ENCODE measurements at regions not wholly inside any gene's neighbourhood (a gene's known extent, or its start where the extent isn't known, plus 50 kb on each side); places are given as distances from the start of the nearest gene placed in this dataset.
"Not testable (repeated sequence)": the region's sequence is repeated elsewhere in the genome, so short reads cannot be mapped to it uniquely, and the experiment has no call there.

- peak; percentile 65 for DNase-seq (ENCODE audit: low spot score)
- intact Hi-C loops (cut with DNase I): no loop called here
Observed at GRCh38 chr11:71322192-71322735, 69.9 kb upstream of the SHANK2 start.

- intact Hi-C loops (cut with DNase I): no loop called here
- peak; percentile 14 for DNase-seq (ENCODE audit: low spot score)
Observed at GRCh38 chr11:71321433-71322191, 69.2 kb upstream of the SHANK2 start.

- no peak for DNase-seq (ENCODE audit: low spot score)
- intact Hi-C loops (cut with DNase I): no loop called here
Observed at GRCh38 chr11:71316701-71317100, 64.3 kb upstream of the SHANK2 start.

DNA sequence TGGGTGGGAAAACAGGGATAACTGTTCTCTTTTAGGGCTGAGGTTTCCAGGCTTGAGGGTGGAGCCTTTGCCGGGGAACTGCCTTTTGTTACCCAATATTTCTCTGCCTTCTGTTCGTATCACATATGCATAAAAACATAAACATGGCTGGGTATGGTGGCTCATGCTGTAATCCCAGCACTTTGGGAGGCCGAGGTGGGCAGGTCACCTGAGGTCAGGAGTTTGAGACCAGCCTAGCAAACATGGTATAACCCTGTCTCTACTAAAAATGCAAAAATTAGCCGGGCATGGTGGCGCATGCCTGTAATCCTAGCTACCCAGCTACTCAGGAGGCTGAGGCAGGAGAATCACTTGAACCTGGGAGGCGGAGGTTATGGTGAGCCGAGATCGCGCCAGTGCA, 60.2 kb upstream of the SHANK2 start:
- DNase-seq (ENCODE audit: low spot score): peak; percentile 29
- intact Hi-C loops (cut with DNase I): not testable (repeated sequence)

- no peak for DNase-seq (ENCODE audit: low spot score)
- intact Hi-C loops (cut with DNase I): no loop called here
Observed at GRCh38 chr11:71311928-71312510, 59.6 kb upstream of the SHANK2 start.

GRCh38 chr11:71311176-71311925, 59.0 kb upstream of the SHANK2 start:
- DNase-seq (ENCODE audit: low spot score): peak; percentile 7
- intact Hi-C loops (cut with DNase I): no loop called here

DNA sequence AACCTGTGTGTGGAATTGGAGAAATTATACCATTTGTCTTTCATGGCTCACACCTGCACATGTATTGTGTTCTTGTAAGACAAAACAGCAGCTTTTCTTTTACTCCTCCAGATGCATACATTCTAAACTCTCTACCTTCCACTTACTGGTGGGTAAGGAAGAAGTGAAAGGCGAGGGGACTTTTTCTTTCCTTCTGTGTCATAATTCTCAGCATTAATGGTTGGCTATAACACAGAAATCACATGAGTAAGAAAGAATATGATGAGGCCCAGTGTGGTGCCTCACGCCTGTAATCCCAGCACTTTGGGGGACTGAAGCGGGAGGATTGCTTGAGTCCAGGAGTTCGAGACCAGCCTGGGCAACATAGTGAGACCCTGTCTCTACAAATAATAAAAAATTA, 57.8 kb upstream of the SHANK2 start:
- DNase-seq (ENCODE audit: low spot score): no peak
- intact Hi-C loops (cut with DNase I): no loop called here

GRCh38 chr11:71309611-71310010, 57.2 kb upstream of the SHANK2 start:
- intact Hi-C loops (cut with DNase I): no loop called here
- DNase-seq (ENCODE audit: low spot score): peak; percentile 20

DNA sequence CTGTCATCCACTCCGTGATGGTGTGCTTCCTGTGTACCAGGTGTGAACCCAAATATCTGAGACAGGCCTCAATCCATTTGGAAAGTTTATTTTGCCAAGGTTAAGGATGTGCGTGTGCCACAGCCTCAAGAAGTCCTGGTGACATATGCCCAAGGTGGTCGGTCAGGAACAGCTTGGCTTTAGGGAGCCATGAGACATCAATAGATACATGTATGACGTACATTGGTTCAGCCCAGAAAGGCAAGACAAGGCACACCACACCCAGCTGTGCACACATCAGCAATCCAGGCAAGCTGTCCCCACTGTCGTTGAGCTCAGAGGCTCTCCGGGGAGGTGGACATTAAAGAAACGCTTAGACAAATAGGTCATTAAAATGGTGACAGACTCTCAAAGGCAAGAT, 56.8 kb upstream of the SHANK2 start:
- peak; percentile 22 for DNase-seq (ENCODE audit: low spot score)
- intact Hi-C loops (cut with DNase I): no loop called here

GRCh38 chr11:71307811-71308645, 55.7 kb upstream of the SHANK2 start:
- intact Hi-C loops (cut with DNase I): no loop called here
- DNase-seq (ENCODE audit: low spot score): peak; percentile 14

DNA sequence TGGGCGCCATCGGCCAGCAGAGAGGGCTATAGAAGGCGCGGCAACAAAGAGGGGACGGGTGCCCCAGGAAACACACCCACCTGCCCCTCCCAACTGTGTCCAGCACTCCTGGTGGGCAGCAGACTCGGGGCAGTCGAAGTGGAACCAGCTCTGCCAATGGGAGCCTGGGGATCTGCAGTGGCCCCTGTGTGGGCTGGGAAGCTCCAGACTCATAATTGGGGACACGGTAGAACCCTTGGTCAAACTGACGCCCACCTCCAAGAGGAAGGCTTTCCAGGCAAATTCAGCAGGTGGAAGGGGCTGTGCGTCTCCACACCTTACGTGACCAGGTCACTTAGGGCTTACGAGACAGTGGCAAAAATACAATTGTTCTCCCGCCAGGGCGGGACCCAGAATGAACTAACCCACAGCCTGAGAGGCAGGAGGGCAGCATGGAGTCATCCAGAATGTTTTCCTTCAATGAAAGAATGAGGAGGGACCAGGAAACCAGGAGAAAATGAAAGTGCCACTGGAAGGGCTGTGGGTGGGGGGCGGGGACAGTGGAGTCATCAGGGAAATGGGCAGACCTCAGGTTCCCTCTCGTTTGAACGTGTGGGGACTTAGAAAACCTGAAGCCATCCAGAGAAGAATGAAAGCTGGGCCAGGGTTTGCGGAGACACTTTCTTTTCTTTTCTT, 53.2 kb upstream of the SHANK2 start:
- intact Hi-C loops (cut with DNase I): no loop called here
- peak; percentile 70 for DNase-seq (ENCODE audit: low spot score)

GRCh38 chr11:71305041-71305440, 52.7 kb upstream of the SHANK2 start:
- intact Hi-C loops (cut with DNase I): no loop called here
- DNase-seq (ENCODE audit: low spot score): peak; percentile 38

- intact Hi-C loops (cut with DNase I): no loop called here
- DNase-seq (ENCODE audit: low spot score): peak; percentile 43
Observed at GRCh38 chr11:71304491-71304890, 52.1 kb upstream of the SHANK2 start.

- intact Hi-C loops (cut with DNase I): no loop called here
- DNase-seq (ENCODE audit: low spot score): peak; percentile 12
Observed at GRCh38 chr11:71304045-71304444, 51.7 kb upstream of the SHANK2 start.

DNA sequence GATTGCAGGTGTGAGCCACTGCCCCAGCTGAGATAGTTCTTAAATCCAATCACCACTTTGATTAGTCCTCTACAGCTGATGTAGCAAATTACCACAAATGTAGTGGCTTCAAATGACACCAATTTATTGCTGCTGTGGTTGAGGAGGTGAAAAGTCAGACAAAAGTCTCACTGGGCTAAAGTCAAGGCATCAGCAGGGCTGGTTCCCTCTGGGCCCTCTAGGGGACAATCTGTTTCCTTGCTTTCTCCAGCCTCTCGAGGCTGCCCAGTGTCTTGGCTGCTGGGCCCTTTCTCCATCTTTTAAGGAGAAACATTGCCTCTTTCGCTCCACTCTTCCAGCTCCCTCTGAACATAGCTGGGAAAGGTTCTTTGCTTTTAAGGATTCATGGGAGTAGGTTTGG, 50.5 kb upstream of the SHANK2 start:
- intact Hi-C loops (cut with DNase I): no loop called here
- no peak for DNase-seq (ENCODE audit: low spot score)

DNA sequence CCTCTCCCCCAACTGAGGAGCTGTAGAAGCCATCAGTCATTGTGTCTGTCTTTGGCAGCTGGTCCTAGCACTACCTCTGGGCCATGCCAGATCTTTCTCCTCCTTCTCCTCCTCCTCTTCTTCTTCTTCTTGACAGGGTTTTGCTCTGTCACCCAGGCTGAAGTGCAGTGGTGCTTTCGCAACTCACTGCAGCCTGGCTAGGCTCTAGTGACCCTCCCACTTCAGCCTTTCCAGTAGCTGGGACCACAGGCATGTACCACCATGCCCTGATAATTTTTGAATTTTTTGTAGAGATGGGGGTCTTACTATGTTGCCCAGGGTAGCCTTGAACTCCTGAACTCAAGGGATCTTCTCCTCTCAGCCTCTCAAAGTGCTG, 50.1 kb upstream of the SHANK2 start:
- intact Hi-C loops (cut with DNase I): no loop called here
- peak; percentile 35 for DNase-seq (ENCODE audit: low spot score)

Data from cardiac septum (tissue), 1 donor.